Mesenchymal stem cell (in vitro differentiated cells and primary cell): ENCODE measurements at regions not wholly inside any gene's neighbourhood (a gene's known extent, or its start where the extent isn't known, plus 50 kb on each side); places are given as distances from the start of the nearest gene placed in this dataset.

ENCODE experiments used
- DNase-seq: peaks from one replicate; pipeline ENCODE4 v3.0.0-alpha.2; 2013
- H2AFZ ChIP-seq: one replicate; pipeline ENCODE4 v1.6.1; 2013; ENCODE audit warnings: low read depth, mild to moderate bottlenecking, control low read depth, inconsistent platforms, low read length, moderate library complexity
- H2AK5ac ChIP-seq: 2 replicates; pipeline ENCODE4 v1.6.1; 2013; ENCODE audit warnings: low read length, moderate library complexity, mild to moderate bottlenecking, inconsistent platforms; ENCODE audit not compliant: severe bottlenecking
- H2BK120ac ChIP-seq: one replicate; pipeline ENCODE4 v1.6.1; 2013; ENCODE audit warnings: low read depth, mild to moderate bottlenecking, inconsistent platforms, low read length, moderate library complexity
- H2BK12ac ChIP-seq, 2 experiments: one replicate each; pipeline ENCODE4 v1.6.1; 2013; ENCODE audit warnings: inconsistent platforms in 2 of 2, low read length in 2 of 2, mild to moderate bottlenecking in 2 of 2, moderate library complexity in 2 of 2, control low read depth in 1 of 2
- H2BK15ac ChIP-seq: one replicate; pipeline ENCODE4 v1.6.1; 2013; ENCODE audit warnings: mild to moderate bottlenecking, low read depth, inconsistent platforms; ENCODE audit not compliant: poor library complexity, severe bottlenecking
- H2BK5ac ChIP-seq: 2 replicates; pipeline ENCODE4 v1.6.1; 2013; ENCODE audit warnings: low read depth, mild to moderate bottlenecking, low read length, control low read depth, inconsistent platforms; ENCODE audit not compliant: poor library complexity, severe bottlenecking
- H3K14ac ChIP-seq, 2 experiments: one replicate each; pipeline ENCODE4 v1.6.1; 2013; ENCODE audit warnings: inconsistent platforms in 2 of 2, low read length in 2 of 2, control low read depth in 1 of 2, mild to moderate bottlenecking in 1 of 2, moderate library complexity in 1 of 2
- H3K18ac ChIP-seq, 2 experiments: one replicate each; pipeline ENCODE4 v1.6.1; 2013; ENCODE audit warnings: inconsistent platforms in 2 of 2, low read length in 2 of 2, control low read depth in 1 of 2, low read depth in 1 of 2, mild to moderate bottlenecking in 1 of 2
- H3K23ac ChIP-seq, 2 experiments: one replicate each; pipeline ENCODE4 v1.6.1; 2013; ENCODE audit warnings: inconsistent platforms in 2 of 2, low read length in 2 of 2, mild to moderate bottlenecking in 2 of 2, moderate library complexity in 2 of 2, control low read depth in 1 of 2
- H3K27ac ChIP-seq: 2 replicates; pipeline ENCODE4 v1.5.1; 2013; ENCODE audit warnings: mild to moderate bottlenecking, moderate library complexity, low read length, control low read depth, inconsistent platforms; ENCODE audit not compliant: poor library complexity, severe bottlenecking
- H3K27me3 ChIP-seq, 2 experiments: 2 replicates each; pipeline versions ENCODE4 v1.6.1 to v1.7.0; 2013; ENCODE audit warnings: low read length in 2 of 2, mild to moderate bottlenecking in 2 of 2, moderate library complexity in 2 of 2, control low read depth in 1 of 2, inconsistent platforms in 1 of 2; ENCODE audit not compliant: control insufficient read depth in 1 of 2, insufficient read depth in 1 of 2
- H3K36me3 ChIP-seq, 2 experiments: 2 replicates each; pipeline versions ENCODE4 v1.6.1 to v1.7.0; 2013; ENCODE audit warnings: low read length in 2 of 2, control low read depth in 1 of 2, inconsistent platforms in 1 of 2, low read depth in 1 of 2, mild to moderate bottlenecking in 1 of 2; ENCODE audit not compliant: insufficient read depth in 2 of 2, control insufficient read depth in 1 of 2
- H3K4ac ChIP-seq, 2 experiments: one replicate each; pipeline ENCODE4 v1.6.1; 2013; ENCODE audit warnings: inconsistent platforms in 2 of 2, low read length in 2 of 2, mild to moderate bottlenecking in 2 of 2, moderate library complexity in 2 of 2, control low read depth in 1 of 2, low read depth in 1 of 2
- H3K4me1 ChIP-seq: 2 replicates; pipeline ENCODE4 v1.6.1; 2013; ENCODE audit warnings: low read depth, low read length, control low read depth; ENCODE audit not compliant: control insufficient read depth, insufficient read depth
- H3K4me2 ChIP-seq: 2 replicates; pipeline ENCODE4 v1.6.1; 2013; ENCODE audit warnings: low read length, mild to moderate bottlenecking, inconsistent platforms; ENCODE audit not compliant: poor library complexity, severe bottlenecking
- H3K4me3 ChIP-seq, 2 experiments: 2 replicates each; pipeline versions ENCODE4 v1.5.1 to v1.7.0; 2013; ENCODE audit warnings: low read length in 2 of 2, mild to moderate bottlenecking in 2 of 2, control low read depth in 1 of 2, low read depth in 1 of 2; ENCODE audit not compliant: insufficient read depth in 1 of 2
- H3K79me1 ChIP-seq: replicated peaks from 2 replicates; pipeline ENCODE4 v1.6.1; 2013; ENCODE audit warnings: mild to moderate bottlenecking, control low read depth, low read length, inconsistent platforms; ENCODE audit not compliant: poor library complexity, severe bottlenecking
- H3K9ac ChIP-seq: 2 replicates; pipeline ENCODE4 v1.7.0; 2013; ENCODE audit warnings: mild to moderate bottlenecking, low read length, moderate library complexity
- H3K9me3 ChIP-seq: 2 replicates; pipeline ENCODE4 v1.7.0; 2013; ENCODE audit warnings: mild to moderate bottlenecking, low read length; ENCODE audit not compliant: control insufficient read depth
- H4K8ac ChIP-seq: one replicate; pipeline ENCODE4 v1.6.1; 2013; ENCODE audit warnings: inconsistent platforms, mild to moderate bottlenecking, low read length, moderate library complexity
- H4K91ac ChIP-seq: one replicate; pipeline ENCODE4 v1.6.1; 2013; ENCODE audit warnings: mild to moderate bottlenecking, low read length, inconsistent platforms
- WGBS: methylation state at CpG from one replicate; pipeline ENCODE4 v1.1.7; 2013; ENCODE audit warnings: mixed read lengths; 5-methylcytosine and 5-hydroxymethylcytosine counted together

DNA sequence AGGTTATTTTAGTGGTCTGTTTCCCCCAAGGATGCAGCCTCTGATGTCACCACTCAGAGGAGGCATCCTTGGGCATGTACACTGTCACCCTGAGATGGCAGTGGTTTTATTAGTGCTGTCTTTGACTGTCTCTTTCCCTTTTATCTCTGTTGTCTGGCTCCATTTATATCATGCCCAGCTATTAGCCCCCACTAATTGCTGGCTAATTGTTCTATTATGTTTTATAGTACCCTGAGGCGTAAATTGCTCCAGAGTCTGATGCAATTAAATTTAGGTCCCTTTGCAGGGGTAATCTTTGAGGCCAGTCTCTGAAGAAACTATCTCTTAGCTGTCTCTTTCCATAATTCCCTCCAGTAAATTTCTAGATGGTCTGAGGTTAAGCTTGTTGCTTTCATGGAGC is 301.0 kb upstream of the KLHL29 start:
- Histone ChIP-seq H2BK15ac (no peak overlapping the region), H2BK120ac (no peak overlapping the region), H3K4ac (no peak overlapping the region), H3K27me3 (no peaks in the 10 kb centered on the region), H4K91ac (no peak overlapping the region), H3K14ac (no peak overlapping the region), H2AK5ac (no peak overlapping the region), H3K27ac (no peak overlapping the region), H3K36me3 (no peaks in the 10 kb centered on the region), H3K4me1 (no peaks in the 10 kb centered on the region), H4K8ac (no peak overlapping the region), H3K4me3 (no peak overlapping the region), H2BK12ac (no peak overlapping the region), H3K18ac (no peak overlapping the region), H3K9ac (no peak overlapping the region), H3K23ac (no peak overlapping the region), H2BK5ac (no peak overlapping the region), H2AFZ (no peak overlapping the region), H3K4me2 (no peak overlapping the region), H3K9me3 (peaks cover 14% of the 10 kb centered on the region), H3K79me1 (no peaks in the 10 kb centered on the region)
- DNase-seq = no peak
- no CpG with 5 or more reads among the region's 1 CpG for WGBS

DNA sequence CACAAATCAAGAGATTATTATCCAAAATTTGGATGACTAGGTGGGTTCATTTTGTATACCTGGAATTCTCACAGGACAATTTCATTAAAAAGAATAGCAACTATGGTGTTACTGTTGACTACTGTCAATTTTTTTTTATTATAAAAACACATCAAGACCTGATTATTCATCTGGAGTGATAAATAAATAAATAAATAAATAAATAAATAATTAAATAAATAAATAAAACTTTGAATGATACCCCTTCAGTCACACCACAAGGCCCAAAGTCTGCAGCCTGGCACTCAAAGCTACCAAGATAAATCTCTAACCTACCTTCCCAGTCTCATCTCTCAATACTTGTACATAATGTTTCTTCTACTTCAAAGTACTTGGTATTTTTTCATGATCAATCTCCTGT is 294.0 kb upstream of the KLHL29 start:
- no peak overlapping the region for H3K9ac ChIP-seq
- H2BK12ac ChIP-seq = no peak overlapping the region
- peaks cover 0 to 4% of the 10 kb centered on the region in 2 experiments for H3K27me3 ChIP-seq
- H4K91ac ChIP-seq = no peak overlapping the region
- H2AFZ ChIP-seq = no peak overlapping the region
- H3K79me1 ChIP-seq = no peaks in the 10 kb centered on the region
- no peak overlapping the region for H3K4me3 ChIP-seq
- H4K8ac ChIP-seq = no peak overlapping the region
- H2BK5ac ChIP-seq = no peak overlapping the region
- no peaks in the 10 kb centered on the region for H3K36me3 ChIP-seq
- no peak for DNase-seq
- H3K4ac ChIP-seq = no peak overlapping the region
- H3K14ac ChIP-seq = no peak overlapping the region
- H3K9me3 ChIP-seq = peaks cover 2% of the 10 kb centered on the region
- no peak overlapping the region for H2AK5ac ChIP-seq
- H3K23ac ChIP-seq = no peak overlapping the region
- no peak overlapping the region for H2BK15ac ChIP-seq
- no peak overlapping the region for H3K18ac ChIP-seq
- no peak overlapping the region for H3K27ac ChIP-seq
- H2BK120ac ChIP-seq = no peak overlapping the region
- no peak overlapping the region for H3K4me2 ChIP-seq
- H3K4me1 ChIP-seq = no peaks in the 10 kb centered on the region

DNA sequence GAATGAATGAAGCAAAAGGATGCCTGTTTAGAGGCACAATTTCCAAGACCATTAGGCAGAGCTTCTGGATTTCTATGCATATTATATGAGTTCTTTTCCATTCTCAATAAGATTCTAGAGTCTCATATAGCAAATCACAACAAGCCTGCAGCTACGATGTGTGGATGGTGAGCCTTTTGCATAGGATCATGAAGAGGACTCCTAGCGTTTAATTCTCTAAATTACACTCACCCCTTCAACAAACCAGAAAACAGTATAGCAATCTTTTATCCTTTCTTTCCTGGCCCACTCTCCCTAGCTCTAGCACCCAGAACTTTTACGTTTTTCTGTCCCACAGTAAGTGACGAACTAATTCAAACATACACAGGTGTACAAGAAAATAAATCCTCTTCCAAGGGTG is 293.1 kb upstream of the KLHL29 start:
- H2AK5ac ChIP-seq = no peak overlapping the region
- H3K27ac ChIP-seq = no peak overlapping the region
- H2BK120ac ChIP-seq = no peak overlapping the region
- no peak overlapping the region for H3K9ac ChIP-seq
- H4K8ac ChIP-seq = no peak overlapping the region
- H3K23ac ChIP-seq = no peak overlapping the region
- no peak overlapping the region for H4K91ac ChIP-seq
- H3K4me2 ChIP-seq = no peak overlapping the region
- 82% methylated on average over 2 of the region's 4 CpGs for WGBS
- H3K18ac ChIP-seq = no peak overlapping the region
- H3K9me3 ChIP-seq = peaks cover 2% of the 10 kb centered on the region
- H3K36me3 ChIP-seq = no peaks in the 10 kb centered on the region
- H2AFZ ChIP-seq = no peak overlapping the region
- H3K4me3 ChIP-seq = no peak overlapping the region
- no peak for DNase-seq
- H2BK12ac ChIP-seq = no peak overlapping the region
- no peak overlapping the region for H2BK15ac ChIP-seq
- H3K27me3 ChIP-seq = peaks cover 0 to 4% of the 10 kb centered on the region in 2 experiments
- H3K4ac ChIP-seq = no peak overlapping the region
- H3K79me1 ChIP-seq = no peaks in the 10 kb centered on the region
- H3K4me1 ChIP-seq = no peaks in the 10 kb centered on the region
- no peak overlapping the region for H3K14ac ChIP-seq
- no peak overlapping the region for H2BK5ac ChIP-seq

- WGBS = 100% methylated on average over 1 of the region's 3 CpGs
- Histone ChIP-seq H3K14ac (no peak overlapping the region), H4K8ac (no peak overlapping the region)
Observed at GRCh38 chr2:23092831-23093230, 292.1 kb upstream of the KLHL29 start.

More at GRCh38 chr2:23092831-23093230, 292.1 kb upstream of the KLHL29 start:
- Histone ChIP-seq H4K91ac (no peak overlapping the region), H3K23ac (no peak overlapping the region), H2AK5ac (no peak overlapping the region), H2BK5ac (no peak overlapping the region), H3K4me2 (no peak overlapping the region), H3K18ac (no peak overlapping the region), H2AFZ (no peak overlapping the region), H2BK12ac (no peak overlapping the region), H3K27ac (no peak overlapping the region), H3K9me3 (peaks cover 2% of the 10 kb centered on the region), H3K79me1 (no peaks in the 10 kb centered on the region), H3K4me3 (no peak overlapping the region), H3K4ac (no peak overlapping the region), H2BK15ac (no peak overlapping the region), H2BK120ac (no peak overlapping the region), H3K27me3 (peaks cover 0 to 4% of the 10 kb centered on the region in 2 experiments), H3K4me1 (no peaks in the 10 kb centered on the region), H3K9ac (no peak overlapping the region), H3K36me3 (no peaks in the 10 kb centered on the region)
- peak; percentile 1 for DNase-seq
